Endothelial cell (in vitro differentiated cells): ENCODE measurements at regions not wholly inside any gene's neighbourhood (a gene's known extent, or its start where the extent isn't known, plus 50 kb on each side); places are given as distances from the start of the nearest gene placed in this dataset.

Experiments used
- DNase-seq: peaks from one replicate; pipeline ENCODE4 v3.0.0; 2021; ENCODE audit warnings: low spot score
- H3K27ac Mint-ChIP-seq: one replicate; pipeline ENCODE4 v1.8.0; 2021; ENCODE audit warnings: mixed read lengths, inconsistent platforms; ENCODE audit not compliant: unreplicated experiment
- H3K27me3 Mint-ChIP-seq: one replicate; pipeline ENCODE4 v1.8.0; 2021; ENCODE audit warnings: mild to moderate bottlenecking, moderate library complexity, mixed read lengths, inconsistent platforms; ENCODE audit not compliant: unreplicated experiment
- H3K36me3 Mint-ChIP-seq: one replicate; pipeline ENCODE4 v1.8.0; 2021; ENCODE audit warnings: mild to moderate bottlenecking, low read depth, mixed read lengths, inconsistent platforms; ENCODE audit not compliant: unreplicated experiment
- H3K4me1 Mint-ChIP-seq: one replicate; pipeline ENCODE4 v1.8.0; 2021; ENCODE audit warnings: mild to moderate bottlenecking, mixed read lengths, inconsistent platforms; ENCODE audit not compliant: unreplicated experiment
- H3K4me3 Mint-ChIP-seq: one replicate; pipeline ENCODE4 v1.8.0; 2021; ENCODE audit warnings: mild to moderate bottlenecking, mixed read lengths, inconsistent platforms; ENCODE audit not compliant: unreplicated experiment
- H3K9me3 Mint-ChIP-seq: one replicate; pipeline ENCODE4 v1.8.0; 2021; ENCODE audit warnings: mixed read lengths, inconsistent platforms; ENCODE audit not compliant: unreplicated experiment
- CTCF ChIP-seq: fragments of 200-600 bp; sonication (generic); IDR thresholded peaks from one replicate; pipeline ENCODE4 v1.5.0; 2021; ENCODE audit warnings: antibody characterized with exemption; ENCODE audit not compliant: unreplicated experiment

DNA sequence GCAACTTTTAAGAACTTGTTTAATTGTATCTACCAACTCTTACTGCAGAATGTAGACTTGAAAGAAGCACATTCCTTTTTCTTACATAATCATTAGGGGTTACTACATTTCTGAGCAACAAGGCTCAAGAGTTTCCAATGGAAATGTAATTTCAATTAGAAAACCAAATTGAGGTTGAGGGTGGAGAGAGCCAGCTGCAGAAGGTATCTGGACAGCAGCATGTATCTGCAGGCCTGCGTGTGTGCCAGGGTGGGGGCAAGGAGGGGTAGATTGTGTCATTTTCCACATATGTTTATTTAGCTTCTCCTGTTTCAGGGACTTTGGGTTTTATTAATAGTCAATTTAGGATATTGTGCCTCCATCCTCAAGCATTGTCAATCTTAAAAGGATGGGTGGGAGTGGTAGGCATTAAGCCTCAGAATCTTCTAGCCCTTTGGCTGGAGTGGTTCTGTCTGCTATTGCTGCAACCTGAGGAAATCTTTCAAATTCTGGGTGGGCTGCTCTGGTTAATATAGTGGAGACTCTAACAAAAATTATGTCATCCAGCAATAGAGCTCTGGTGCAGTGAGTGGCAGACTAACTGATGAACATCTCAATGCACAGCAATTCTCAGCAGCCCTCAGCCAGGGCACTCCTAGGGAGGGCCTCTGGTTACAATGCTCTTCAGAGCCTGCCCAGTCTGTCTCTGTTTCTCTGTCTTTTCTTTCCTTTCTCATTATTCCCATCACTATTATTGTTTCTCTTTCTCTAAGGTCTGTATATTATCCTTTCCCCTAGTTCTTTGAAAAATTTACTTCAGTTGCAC, 151.4 kb downstream of the RPIA start:
- DNase-seq: no peak
- H3K27ac Mint-ChIP-seq: no peak overlapping the region
- H3K27me3 Mint-ChIP-seq: no peaks in the 10 kb centered on the region
- no peak for TF ChIP-seq CTCF
- no peaks in the 10 kb centered on the region for H3K9me3 Mint-ChIP-seq
- no peaks in the 10 kb centered on the region for H3K4me1 Mint-ChIP-seq
- no peak overlapping the region for H3K4me3 Mint-ChIP-seq
- no peaks in the 10 kb centered on the region for H3K36me3 Mint-ChIP-seq

- Mint-ChIP-seq H3K4me3 (no peak overlapping the region), H3K9me3 (no peaks in the 10 kb centered on the region), H3K4me1 (no peaks in the 10 kb centered on the region), H3K36me3 (no peaks in the 10 kb centered on the region), H3K27ac (no peak overlapping the region), H3K27me3 (peaks cover 4% of the 10 kb centered on the region)
- DNase-seq: no peak
- TF ChIP-seq CTCF: no peak
Measured at GRCh38 chr2:88843651-88844050, 152.2 kb downstream of the RPIA start.

- no peak for DNase-seq
- Mint-ChIP-seq H3K36me3 (no peaks in the 10 kb centered on the region), H3K4me1 (no peaks in the 10 kb centered on the region), H3K27me3 (peaks cover 4% of the 10 kb centered on the region), H3K27ac (no peak overlapping the region), H3K4me3 (no peak overlapping the region), H3K9me3 (no peaks in the 10 kb centered on the region)
- no peak for TF ChIP-seq CTCF
Measured at GRCh38 chr2:88844960-88845359, 153.5 kb downstream of the RPIA start.

DNA sequence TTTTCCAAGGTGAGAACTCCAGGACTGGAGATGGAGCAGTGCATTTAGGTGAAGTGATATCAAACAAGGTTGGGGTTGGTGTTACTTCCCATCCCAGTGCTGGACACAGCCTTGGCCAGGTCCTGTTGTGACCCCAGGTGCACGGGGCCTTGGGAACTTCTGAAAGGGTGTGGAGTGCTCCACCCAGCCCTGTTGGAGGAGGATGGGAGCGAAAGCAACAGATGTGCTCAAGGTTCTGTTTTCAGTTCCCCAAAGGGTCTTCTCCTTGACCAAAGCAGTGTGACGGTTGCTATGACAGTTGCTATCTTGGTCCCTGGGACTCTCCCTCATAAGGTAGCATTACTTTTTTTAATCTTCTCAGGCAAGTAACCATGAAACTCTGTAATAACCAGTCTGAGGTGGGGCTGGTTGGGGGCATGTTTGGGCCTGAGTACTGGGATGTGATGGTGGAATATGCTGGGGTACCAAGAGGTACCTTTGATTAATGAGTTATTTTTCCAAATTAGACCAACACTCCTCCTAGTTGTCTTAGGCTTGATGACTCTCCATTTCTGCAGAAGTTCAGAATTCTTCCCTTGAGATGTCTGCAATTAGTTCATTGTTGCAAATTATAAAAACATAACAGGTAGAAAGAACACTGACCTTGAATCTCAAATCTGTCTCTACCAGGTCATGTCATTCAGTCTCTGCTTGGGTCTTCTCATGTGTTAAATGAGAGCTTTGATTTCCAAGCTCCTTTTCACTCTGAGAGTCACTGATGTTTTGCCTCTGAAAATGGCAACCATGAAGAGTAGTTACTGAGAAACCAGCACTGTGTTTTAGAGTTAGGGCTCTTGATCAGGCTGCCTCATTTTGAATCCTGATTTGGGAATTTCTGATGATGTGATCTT, 154.5 kb downstream of the RPIA start:
- Mint-ChIP-seq H3K27ac (no peak overlapping the region), H3K4me3 (no peak overlapping the region)

More for the DNA sequence above, 154.5 kb downstream of the RPIA start:
- no peak for DNase-seq
- Mint-ChIP-seq H3K4me1 (no peaks in the 10 kb centered on the region), H3K36me3 (no peaks in the 10 kb centered on the region), H3K27me3 (peaks cover 4% of the 10 kb centered on the region), H3K9me3 (no peaks in the 10 kb centered on the region)
- no peak for TF ChIP-seq CTCF
